ENCODE measurements at regions not wholly inside any gene's neighbourhood (a gene's known extent, or its start where the extent isn't known, plus 50 kb on each side); places are given as distances from the start of the nearest gene placed in this dataset.

DNA sequence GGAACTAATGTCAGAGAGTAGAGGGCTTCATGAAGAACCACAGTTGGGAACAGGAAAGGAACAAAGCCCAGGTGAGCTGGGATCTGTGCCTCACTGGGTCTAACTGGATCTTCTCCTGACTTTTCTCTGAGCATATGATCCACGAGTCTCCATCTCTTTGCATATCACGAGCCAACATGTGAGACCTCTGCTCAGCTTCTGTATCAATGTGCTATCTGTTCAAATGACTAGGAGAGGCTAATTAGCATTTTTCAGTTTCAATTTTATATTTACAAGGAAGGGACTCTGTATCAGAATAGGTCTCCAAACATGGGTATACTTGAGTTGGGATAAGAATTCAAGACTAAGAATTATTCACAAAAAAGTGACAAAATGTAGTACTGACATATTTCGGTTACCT lies 73.8 kb upstream of the SGCD start:
- no peak overlapping the region for H3K4me3 ChIP-seq (ENCODE audit: low read depth, low read length)
- TF ChIP-seq, protein P1, sequence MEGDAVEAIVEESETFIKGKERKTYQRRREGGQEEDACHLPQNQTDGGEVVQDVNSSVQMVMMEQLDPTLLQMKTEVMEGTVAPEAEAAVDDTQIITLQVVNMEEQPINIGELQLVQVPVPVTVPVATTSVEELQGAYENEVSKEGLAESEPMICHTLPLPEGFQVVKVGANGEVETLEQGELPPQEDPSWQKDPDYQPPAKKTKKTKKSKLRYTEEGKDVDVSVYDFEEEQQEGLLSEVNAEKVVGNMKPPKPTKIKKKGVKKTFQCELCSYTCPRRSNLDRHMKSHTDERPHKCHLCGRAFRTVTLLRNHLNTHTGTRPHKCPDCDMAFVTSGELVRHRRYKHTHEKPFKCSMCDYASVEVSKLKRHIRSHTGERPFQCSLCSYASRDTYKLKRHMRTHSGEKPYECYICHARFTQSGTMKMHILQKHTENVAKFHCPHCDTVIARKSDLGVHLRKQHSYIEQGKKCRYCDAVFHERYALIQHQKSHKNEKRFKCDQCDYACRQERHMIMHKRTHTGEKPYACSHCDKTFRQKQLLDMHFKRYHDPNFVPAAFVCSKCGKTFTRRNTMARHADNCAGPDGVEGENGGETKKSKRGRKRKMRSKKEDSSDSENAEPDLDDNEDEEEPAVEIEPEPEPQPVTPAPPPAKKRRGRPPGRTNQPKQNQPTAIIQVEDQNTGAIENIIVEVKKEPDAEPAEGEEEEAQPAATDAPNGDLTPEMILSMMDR (conservative IDR thresholded peaks at IDR 0.05; ENCODE audit: low read depth, low read length): no peak
- DNase-seq (ENCODE audit: low read depth): no peak

DNA sequence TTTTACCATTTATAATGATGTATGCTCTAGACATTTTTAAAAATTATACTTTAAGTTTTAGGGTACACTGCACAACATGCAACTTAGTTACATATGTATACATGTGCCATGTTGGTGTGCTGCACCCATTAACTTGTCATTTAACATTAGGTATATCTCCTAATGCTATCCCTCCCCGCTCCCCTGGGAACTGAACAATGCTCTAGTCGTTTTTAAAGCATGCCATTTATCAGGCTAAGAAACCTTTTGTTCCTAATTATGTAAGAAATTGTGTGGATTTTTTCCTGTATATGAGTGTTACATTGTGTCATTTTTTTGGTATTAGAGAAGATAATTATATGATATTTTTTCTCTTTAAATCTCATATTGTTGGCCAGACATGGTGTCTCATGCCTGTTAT lies 72.8 kb upstream of the SGCD start:
- DNase-seq (ENCODE audit: low read depth): no peak
- TF ChIP-seq, protein P1 (conservative IDR thresholded peaks at IDR 0.05; ENCODE audit: low read depth, low read length): no peak
- H3K4me3 ChIP-seq (ENCODE audit: low read depth, low read length): no peak overlapping the region

DNA sequence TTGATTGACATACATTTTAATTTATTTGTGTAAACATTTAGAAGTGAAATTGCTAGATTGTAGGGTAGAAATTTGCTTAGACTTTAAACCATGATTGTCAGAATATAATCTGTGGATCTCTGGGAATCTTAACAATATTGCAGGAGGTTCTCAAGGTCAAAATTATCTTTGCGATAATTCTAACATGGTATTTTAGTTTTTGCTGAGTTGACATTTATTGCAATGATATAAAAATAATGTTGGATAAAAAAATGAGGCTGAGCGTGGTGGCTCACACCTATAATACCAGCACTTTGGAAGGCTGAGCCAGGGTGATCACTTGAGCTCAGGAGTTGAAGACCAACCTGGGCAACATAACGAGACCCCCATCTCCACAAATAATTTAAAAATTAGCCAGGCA lies 70.3 kb upstream of the SGCD start:
- TF ChIP-seq, protein P1 (conservative IDR thresholded peaks at IDR 0.05; ENCODE audit: low read depth, low read length): no peak
- H3K4me3 ChIP-seq (ENCODE audit: low read depth, low read length): no peak overlapping the region
- DNase-seq (ENCODE audit: low read depth): no peak

DNA sequence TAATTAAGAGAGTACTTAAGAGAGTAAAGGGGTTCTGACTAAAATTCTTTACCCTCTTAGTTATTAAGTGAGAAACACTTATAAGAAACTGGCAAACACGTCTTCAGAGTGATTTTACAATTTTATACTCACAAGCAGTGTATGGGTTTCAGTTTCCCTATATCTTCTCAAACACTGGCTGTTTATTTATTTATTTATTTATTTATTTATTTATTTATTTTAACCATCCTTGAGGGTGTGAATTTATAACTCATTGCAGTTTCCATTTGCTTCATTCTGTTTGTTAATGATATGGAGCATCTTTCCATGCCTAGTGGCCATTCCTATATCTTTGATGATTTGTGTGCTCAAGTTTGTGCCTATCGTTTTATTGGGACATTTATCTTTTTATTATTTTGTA lies 68.0 kb upstream of the SGCD start:
- H3K4me3 ChIP-seq (ENCODE audit: low read depth, low read length): no peak overlapping the region
- TF ChIP-seq, protein P1 (conservative IDR thresholded peaks at IDR 0.05; ENCODE audit: low read depth, low read length): no peak
- DNase-seq (ENCODE audit: low read depth): no peak

DNA sequence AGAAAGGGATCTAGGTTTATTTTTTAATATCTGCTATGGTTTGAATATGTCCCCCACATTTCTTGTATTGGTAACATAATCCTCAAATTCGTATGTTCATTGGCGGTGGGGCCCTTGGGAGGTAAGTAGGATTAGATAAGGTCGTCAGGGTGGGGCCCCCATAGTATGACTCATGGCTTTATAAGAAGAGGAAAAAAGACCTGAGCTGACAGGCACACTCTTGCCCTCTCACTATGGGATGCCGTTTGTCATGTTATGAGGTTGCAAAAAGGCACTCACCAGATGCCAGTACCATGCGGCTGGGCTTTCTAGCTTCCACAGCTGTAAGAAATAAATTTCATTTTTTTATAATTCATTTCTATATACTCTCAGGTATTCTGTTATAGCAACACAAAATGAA lies 67.3 kb upstream of the SGCD start:
- DNase-seq (ENCODE audit: low read depth): no peak
- H3K4me3 ChIP-seq (ENCODE audit: low read depth, low read length): no peak overlapping the region
- TF ChIP-seq, protein P1 (conservative IDR thresholded peaks at IDR 0.05; ENCODE audit: low read depth, low read length): no peak

DNA sequence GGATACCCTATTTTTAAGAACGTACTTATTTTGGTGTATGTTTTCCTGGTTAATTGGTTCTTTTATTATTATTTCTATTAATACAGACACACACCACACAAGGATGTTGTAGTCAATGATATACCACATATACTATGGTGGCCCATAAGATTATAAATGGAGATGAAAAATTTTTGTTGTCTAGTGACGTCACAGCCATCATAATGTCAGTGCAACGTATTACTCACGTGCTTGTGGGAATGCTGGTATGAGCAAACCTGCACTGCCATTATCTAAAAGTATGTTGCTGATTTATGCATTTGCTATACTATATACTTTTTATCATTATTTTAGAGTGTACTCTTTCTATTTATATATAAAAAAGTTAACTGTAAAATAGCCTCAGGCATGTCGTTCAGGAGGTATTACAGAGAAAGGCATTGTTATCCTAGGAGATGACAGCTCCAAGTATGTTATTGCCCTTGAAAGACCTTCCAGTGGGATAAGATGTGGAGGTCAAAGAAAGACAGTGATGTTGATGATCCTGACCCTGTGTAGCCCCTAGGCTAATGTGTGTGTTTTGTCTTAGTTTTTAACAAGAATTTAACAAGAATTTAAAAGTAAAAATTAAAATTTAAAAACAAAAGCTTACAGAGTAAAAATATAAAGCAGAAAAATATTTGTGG lies 65.6 kb upstream of the SGCD start:
- H3K4me3 ChIP-seq (ENCODE audit: low read depth, low read length): no peak overlapping the region
- DNase-seq (ENCODE audit: low read depth): no peak
- TF ChIP-seq, protein P1 (conservative IDR thresholded peaks at IDR 0.05; ENCODE audit: low read depth, low read length): no peak

DNA sequence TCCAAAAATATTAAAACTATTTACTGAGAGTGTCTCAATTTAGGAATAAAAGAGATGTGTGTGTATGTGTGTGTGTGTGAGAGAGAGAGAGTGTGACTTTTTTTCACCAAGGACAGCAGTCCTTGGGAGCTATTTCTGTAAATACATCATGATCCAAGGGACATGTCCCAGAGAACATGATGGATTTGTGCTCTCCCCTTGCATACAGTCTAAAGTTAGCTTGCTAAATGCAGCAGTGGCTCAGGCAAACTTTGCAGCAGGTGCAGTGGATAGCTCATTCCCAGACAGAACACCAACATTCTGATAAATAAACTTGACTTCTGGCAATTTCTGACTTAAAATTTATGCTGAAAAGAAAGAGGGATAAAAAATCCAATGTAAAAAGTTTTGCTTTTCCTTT lies 55.4 kb upstream of the SGCD start:
- no peak for DNase-seq (ENCODE audit: low read depth)
- TF ChIP-seq, protein P1 (conservative IDR thresholded peaks at IDR 0.05; ENCODE audit: low read depth, low read length): no peak
- H3K4me3 ChIP-seq (ENCODE audit: low read depth, low read length): no peak overlapping the region
